GM12873 (cell line): ENCODE measurements at regions not wholly inside any gene's neighbourhood (a gene's known extent, or its start where the extent isn't known, plus 50 kb on each side); places are given as distances from the start of the nearest gene placed in this dataset.

Source experiments
- TF ChIP-seq, protein P1 (sequence below): IDR thresholded peaks from 2 replicates; pipeline ENCODE4 v1.5.1; 2012; ENCODE audit warnings: low read depth, mild to moderate bottlenecking, moderate library complexity, low read length, control low read depth; ENCODE audit not compliant: insufficient read depth; ENCODE audit errors: missing control alignments

DNA sequence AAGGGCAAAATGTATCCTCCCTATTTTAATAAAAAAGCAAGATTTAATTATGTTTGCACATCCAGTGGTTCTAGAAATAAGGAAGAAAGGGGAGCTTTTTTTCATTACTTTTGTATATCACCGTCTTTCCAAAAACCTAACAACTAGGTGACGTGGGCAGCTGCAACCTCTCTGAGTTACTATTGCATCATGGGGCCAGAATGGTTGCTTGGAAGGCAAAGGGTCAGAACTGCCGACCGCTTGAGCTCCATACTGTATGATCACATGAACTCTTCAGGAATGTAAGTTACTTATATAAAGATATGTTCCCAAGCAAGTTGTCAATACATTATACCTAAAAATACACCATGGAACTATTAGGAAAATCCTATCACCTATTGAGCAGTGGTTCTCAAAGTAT, 85.6 kb upstream of the HIVEP3 start:
- TF ChIP-seq, protein P1, sequence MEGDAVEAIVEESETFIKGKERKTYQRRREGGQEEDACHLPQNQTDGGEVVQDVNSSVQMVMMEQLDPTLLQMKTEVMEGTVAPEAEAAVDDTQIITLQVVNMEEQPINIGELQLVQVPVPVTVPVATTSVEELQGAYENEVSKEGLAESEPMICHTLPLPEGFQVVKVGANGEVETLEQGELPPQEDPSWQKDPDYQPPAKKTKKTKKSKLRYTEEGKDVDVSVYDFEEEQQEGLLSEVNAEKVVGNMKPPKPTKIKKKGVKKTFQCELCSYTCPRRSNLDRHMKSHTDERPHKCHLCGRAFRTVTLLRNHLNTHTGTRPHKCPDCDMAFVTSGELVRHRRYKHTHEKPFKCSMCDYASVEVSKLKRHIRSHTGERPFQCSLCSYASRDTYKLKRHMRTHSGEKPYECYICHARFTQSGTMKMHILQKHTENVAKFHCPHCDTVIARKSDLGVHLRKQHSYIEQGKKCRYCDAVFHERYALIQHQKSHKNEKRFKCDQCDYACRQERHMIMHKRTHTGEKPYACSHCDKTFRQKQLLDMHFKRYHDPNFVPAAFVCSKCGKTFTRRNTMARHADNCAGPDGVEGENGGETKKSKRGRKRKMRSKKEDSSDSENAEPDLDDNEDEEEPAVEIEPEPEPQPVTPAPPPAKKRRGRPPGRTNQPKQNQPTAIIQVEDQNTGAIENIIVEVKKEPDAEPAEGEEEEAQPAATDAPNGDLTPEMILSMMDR, result no peak

DNA sequence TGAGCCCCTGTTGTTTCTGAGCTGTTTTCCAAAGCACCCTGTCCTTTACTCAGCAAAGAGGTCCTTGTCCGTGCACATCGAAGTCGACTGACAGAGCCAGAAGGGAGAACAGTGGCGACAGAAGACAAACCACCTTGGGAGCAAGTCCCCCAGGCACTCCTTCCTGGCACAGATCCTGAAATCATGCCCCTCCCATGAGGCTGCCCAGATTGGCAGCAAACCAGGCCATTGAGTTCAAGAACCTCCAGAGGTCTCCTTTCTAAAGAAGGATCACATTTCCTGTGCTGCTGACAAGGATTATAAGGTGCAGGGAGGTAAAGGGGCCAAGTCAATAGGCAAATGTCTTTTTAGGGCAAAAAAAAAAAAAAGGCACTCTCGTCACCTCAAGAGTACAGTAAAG, 84.7 kb upstream of the HIVEP3 start:
- TF ChIP-seq, protein P1, result no peak

DNA sequence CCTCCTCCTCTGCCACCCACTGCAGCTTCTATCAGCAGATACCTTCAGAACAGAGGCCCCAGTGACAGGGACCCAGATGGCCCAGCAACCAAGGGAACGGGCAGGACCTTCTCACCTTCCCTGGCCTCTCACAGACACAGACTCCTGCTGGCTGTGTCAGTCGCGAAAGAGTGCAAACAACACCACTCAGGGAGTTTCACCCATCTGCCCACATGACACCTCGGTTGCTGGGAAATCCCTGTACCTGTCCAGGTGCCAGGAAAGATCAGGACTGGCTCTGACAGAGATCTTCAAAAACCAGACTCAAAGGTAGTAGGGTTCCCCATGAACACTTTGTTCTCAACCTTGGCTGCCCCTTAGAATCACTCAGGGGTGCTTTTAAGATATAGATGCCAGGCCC, 83.5 kb upstream of the HIVEP3 start:
- TF ChIP-seq, protein P1, result no peak

DNA sequence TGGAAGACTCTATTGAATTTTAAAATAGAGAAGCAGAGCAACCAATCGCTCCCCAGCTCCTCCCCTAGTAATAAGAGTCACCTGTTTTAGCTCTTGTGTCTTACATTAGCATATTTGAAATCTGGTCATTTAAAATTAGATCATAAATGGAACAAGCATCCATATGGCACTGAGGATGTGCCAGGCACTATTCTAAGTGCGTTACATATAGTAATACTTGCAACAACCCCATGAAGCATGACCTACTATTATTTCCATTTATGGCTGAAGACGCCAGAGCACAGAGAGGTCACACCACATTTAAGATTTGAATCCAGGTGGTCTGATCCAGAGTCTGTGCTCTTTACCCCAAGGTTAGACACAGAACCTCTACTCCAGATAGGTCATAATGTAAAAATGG, 82.0 kb upstream of the HIVEP3 start:
- TF ChIP-seq, protein P1, result no peak

DNA sequence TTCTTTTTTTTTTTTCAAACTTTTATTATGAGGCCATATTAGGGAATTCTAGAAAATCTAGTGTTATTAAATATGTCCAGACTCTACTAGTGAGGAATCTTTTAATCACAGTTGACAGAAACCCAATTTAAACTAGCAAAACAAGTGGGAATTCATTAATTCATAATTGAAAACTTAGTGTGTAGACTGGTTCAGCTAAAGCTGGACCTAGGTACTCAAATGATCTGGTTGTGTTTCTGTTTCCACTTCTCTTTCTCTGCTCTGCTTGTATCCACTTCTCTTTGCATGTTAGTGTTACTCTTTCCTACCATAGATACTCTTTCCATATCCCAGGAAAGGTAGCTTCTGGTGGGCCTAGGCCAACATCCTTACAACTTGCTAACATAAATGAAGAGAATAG, 81.2 kb upstream of the HIVEP3 start:
- TF ChIP-seq, protein P1, result no peak

DNA sequence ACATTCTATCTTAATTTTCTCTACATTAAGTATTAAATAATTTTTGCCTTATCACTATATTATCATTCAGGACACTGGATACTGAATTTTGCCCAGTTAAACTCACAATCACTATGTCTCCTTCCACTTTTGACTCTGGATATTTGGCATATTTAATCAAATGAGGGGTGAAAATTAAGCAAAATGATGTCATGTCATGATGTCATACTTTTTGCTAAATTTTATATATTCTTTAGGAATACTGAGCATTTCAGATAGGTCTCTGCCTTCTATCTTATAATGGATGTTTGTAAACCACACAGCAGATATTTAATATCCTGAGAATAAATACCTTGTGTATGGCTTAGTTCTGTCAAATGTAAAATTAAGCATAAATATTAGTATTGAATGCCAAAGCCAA, 79.5 kb upstream of the HIVEP3 start:
- TF ChIP-seq, protein P1, result no peak

DNA sequence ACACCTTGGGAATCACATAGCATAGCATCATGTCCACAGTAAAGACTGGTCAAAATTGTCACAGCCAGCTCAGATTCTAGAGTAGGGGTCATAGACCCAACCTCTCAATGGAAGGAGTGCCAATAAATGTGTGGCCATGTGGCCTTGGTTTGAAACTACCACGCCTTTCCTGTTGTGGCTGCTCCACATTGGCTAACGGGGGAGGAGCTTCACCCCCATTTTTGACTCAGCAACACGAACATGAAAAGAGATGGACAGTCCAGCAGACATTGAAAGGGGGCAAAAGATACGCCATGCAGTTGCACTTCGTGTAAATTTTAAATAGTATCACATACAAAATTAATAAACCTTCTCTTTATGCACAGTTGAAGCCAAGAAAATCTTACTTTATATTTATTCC, 78.4 kb upstream of the HIVEP3 start:
- TF ChIP-seq, protein P1, result no peak
